OCI-LY7 (cell line): ENCODE measurements at regions not wholly inside any gene's neighbourhood (a gene's known extent, or its start where the extent isn't known, plus 50 kb on each side); places are given as distances from the start of the nearest gene placed in this dataset.
"Not testable (repeated sequence)": the region's sequence is repeated elsewhere in the genome, so short reads cannot be mapped to it uniquely, and the experiment has no call there.

Experiments
- BruUV-seq: library from RNA; stranded (reverse); fragments of 400-500 nt; replicated peaks from 2 replicates; lab custom pipeline; 2021; lab: Mats Ljungman, UMichigan
- CTCF ChIA-PET: fragments of 300-600 bp; sonication (Branson Sonifier 250); formaldehyde crosslinking; loops from one replicate; lab custom pipeline; 2022; ENCODE audit warnings: antibody characterized with exemption; ENCODE audit not compliant: unreplicated experiment; lab: Charles Lee
- POLR2A ChIA-PET: fragments of 300-600 bp; sonication (Branson Sonifier 250); formaldehyde crosslinking; loops from one replicate; lab custom pipeline; 2022; ENCODE audit warnings: antibody characterized with exemption; lab: Charles Lee
- DNase-seq: peaks from one replicate; pipeline ENCODE4 v3.0.0-alpha.2; 2015; ENCODE audit warnings: low spot score
- H2AFZ ChIP-seq: fragments of 200-600 bp; sonication (generic), shearing (Covaris generic); 2 replicates; pipeline ENCODE4 v1.6.1; 2014; ENCODE audit warnings: mild to moderate bottlenecking, antibody characterized with exemption, low read length, moderate library complexity
- H3K27ac ChIP-seq: fragments of 200-600 bp; sonication (generic); 2 replicates; pipeline ENCODE4 v1.5.1; 2014; ENCODE audit warnings: mixed run types, low read depth, mild to moderate bottlenecking, moderate library complexity, low read length, inconsistent platforms; ENCODE audit not compliant: poor library complexity, severe bottlenecking
- H3K36me3 ChIP-seq: fragments of 200-600 bp; sonication (generic); 2 replicates; pipeline ENCODE4 v1.6.1; 2014; ENCODE audit warnings: mild to moderate bottlenecking, antibody characterized with exemption, low read length, moderate library complexity, mixed read lengths; ENCODE audit not compliant: insufficient read depth
- H3K4me1 ChIP-seq: fragments of 200-600 bp; sonication (generic); 2 replicates; pipeline ENCODE4 v1.5.1; 2014; ENCODE audit warnings: mild to moderate bottlenecking, low read length; ENCODE audit not compliant: insufficient read depth, poor library complexity, severe bottlenecking
- H3K4me2 ChIP-seq: fragments of 200-600 bp; sonication (generic); 2 replicates; pipeline ENCODE4 v1.6.1; 2014; ENCODE audit warnings: mild to moderate bottlenecking, low read length
- H3K4me3 ChIP-seq: fragments of 200-600 bp; sonication (generic); 2 replicates; pipeline ENCODE4 v1.5.1; 2014; ENCODE audit warnings: mild to moderate bottlenecking, low read depth, low read length; ENCODE audit not compliant: poor library complexity, severe bottlenecking
- H3K79me2 ChIP-seq: fragments of 200-600 bp; sonication (generic); 2 replicates; pipeline ENCODE4 v1.6.1; 2016; ENCODE audit warnings: low read depth, mild to moderate bottlenecking, low read length, moderate library complexity, mixed read lengths; ENCODE audit not compliant: insufficient read depth
- H3K9me2 ChIP-seq: fragments of 200-600 bp; sonication (generic); 2 replicates; pipeline ENCODE4 v1.6.1; 2016; ENCODE audit warnings: mild to moderate bottlenecking, low read length, mixed read lengths; ENCODE audit not compliant: insufficient read depth
- H3K9me3 ChIP-seq: fragments of 200-600 bp; sonication (generic); 2 replicates; pipeline ENCODE4 v1.6.1; 2014; ENCODE audit warnings: mild to moderate bottlenecking, mixed run types, low read length, mixed read lengths
- H4K20me1 ChIP-seq: fragments of 200-600 bp; sonication (generic); 2 replicates; pipeline ENCODE4 v1.6.1; 2014; ENCODE audit warnings: mild to moderate bottlenecking, antibody characterized with exemption, low read length, moderate library complexity, mixed read lengths; ENCODE audit not compliant: insufficient read depth
- CTCF ChIP-seq: fragments of 200-600 bp; sonication (generic); conservative IDR thresholded peaks from 2 replicates; pipeline ENCODE4 v1.5.1; 2014; ENCODE audit warnings: mild to moderate bottlenecking, antibody characterized with exemption, low read length, moderate library complexity, mixed read lengths
- EZH2phosphoT487 ChIP-seq: fragments of 200-600 bp; sonication (generic); IDR thresholded peaks from 2 replicates; pipeline ENCODE4 v1.6.1; 2018; ENCODE audit warnings: low read depth, borderline replicate concordance, mild to moderate bottlenecking, mixed run types, antibody characterized with exemption, low read length, moderate library complexity, mixed read lengths
- intact Hi-C: fragments of 100-400 bp; cut with micrococcal nuclease; formaldehyde crosslinking; loops from one replicate; pipeline ENCODE4 v1.10.0; 2022; ENCODE audit not compliant: unreplicated experiment

- ChIA-PET POLR2A (no interaction called here), CTCF (no interaction called here)
- H3K9me3 ChIP-seq = no peaks in the 10 kb centered on the region
- no peak overlapping the region for H3K27ac ChIP-seq
- H3K4me1 ChIP-seq = no peaks in the 10 kb centered on the region
- intact Hi-C loops = no loop called here
- no peak overlapping the region for H3K4me2 ChIP-seq
- no peak overlapping the region for H2AFZ ChIP-seq
- TF ChIP-seq EZH2phosphoT487 (no peak), CTCF (no peak)
- H3K36me3 ChIP-seq = no peaks in the 10 kb centered on the region
- no peak overlapping the region for H3K4me3 ChIP-seq
- no peaks in the 10 kb centered on the region for H3K9me2 ChIP-seq
- no TSS peak for BruUV-seq
- no peaks in the 10 kb centered on the region for H4K20me1 ChIP-seq
- DNase-seq = no peak
- no peaks in the 10 kb centered on the region for H3K79me2 ChIP-seq
Measured at GRCh38 chrX:47743504-47743903, 84.5 kb upstream of the UXT start.

- CTCF ChIA-PET, H3K9me3 ChIP-seq, BruUV-seq: not testable (repeated sequence)
Measured at GRCh38 chrX:47738870-47739269, 79.9 kb upstream of the UXT start.

GRCh38 chrX:47723689-47724088 is 64.7 kb upstream of the UXT start:
- TF ChIP-seq EZH2phosphoT487 = no peak
- TF ChIP-seq CTCF = 0 out of 2 replicates have a peak, but pooled peaks have one; percentile 22
- Histone ChIP-seq H4K20me1 (no peaks in the 10 kb centered on the region), H3K9me2 (no peaks in the 10 kb centered on the region), H3K36me3 (no peaks in the 10 kb centered on the region), H3K4me1 (no peaks in the 10 kb centered on the region), H3K4me2 (no peak overlapping the region), H2AFZ (no peak overlapping the region), H3K79me2 (no peaks in the 10 kb centered on the region), H3K4me3 (no peak overlapping the region), H3K9me3 (no peaks in the 10 kb centered on the region), H3K27ac (no peak overlapping the region)
- no TSS peak for BruUV-seq
- ChIA-PET POLR2A (no interaction called here), CTCF (no interaction called here)
- intact Hi-C loops = no loop called here
- DNase-seq = no peak

More at GRCh38 chrX:47738870-47739269, 79.9 kb upstream of the UXT start:
- H3K4me3 ChIP-seq, H3K79me2 ChIP-seq, H3K4me1 ChIP-seq, DNase-seq, POLR2A ChIA-PET, H3K27ac ChIP-seq, H3K9me2 ChIP-seq, H4K20me1 ChIP-seq, H3K4me2 ChIP-seq, H2AFZ ChIP-seq, H3K36me3 ChIP-seq: not testable (repeated sequence)
- intact Hi-C loops = loop anchor here (10.0 kb wide), 1 partner anchor 54 kb away; no protein-coding TSS in a partner anchor
